HL-60 (cell line): ENCODE measurements at regions not wholly inside any gene's neighbourhood (a gene's known extent, or its start where the extent isn't known, plus 50 kb on each side); places are given as distances from the start of the nearest gene placed in this dataset.

Experiments used
- CTCF ChIP-seq: IDR thresholded peaks from one replicate; pipeline ENCODE4 v1.5.1; 2011; ENCODE audit warnings: low read length, control low read depth, inconsistent platforms; ENCODE audit not compliant: insufficient read depth
- GABPA ChIP-seq: IDR thresholded peaks from 2 replicates; pipeline ENCODE4 v1.6.1; 2012; ENCODE audit warnings: low read depth
- POLR2AphosphoS5 ChIP-seq: IDR thresholded peaks from 2 replicates; pipeline ENCODE4 v1.6.1; 2012; ENCODE audit warnings: low read depth
- REST ChIP-seq: IDR thresholded peaks from 2 replicates; pipeline ENCODE4 v1.6.1; 2012; ENCODE audit warnings: low read depth; ENCODE audit not compliant: insufficient replicate concordance
- SPI1 ChIP-seq: IDR thresholded peaks from 2 replicates; pipeline ENCODE4 v1.6.1; 2012; ENCODE audit warnings: low read depth, mild to moderate bottlenecking, borderline replicate concordance

DNA sequence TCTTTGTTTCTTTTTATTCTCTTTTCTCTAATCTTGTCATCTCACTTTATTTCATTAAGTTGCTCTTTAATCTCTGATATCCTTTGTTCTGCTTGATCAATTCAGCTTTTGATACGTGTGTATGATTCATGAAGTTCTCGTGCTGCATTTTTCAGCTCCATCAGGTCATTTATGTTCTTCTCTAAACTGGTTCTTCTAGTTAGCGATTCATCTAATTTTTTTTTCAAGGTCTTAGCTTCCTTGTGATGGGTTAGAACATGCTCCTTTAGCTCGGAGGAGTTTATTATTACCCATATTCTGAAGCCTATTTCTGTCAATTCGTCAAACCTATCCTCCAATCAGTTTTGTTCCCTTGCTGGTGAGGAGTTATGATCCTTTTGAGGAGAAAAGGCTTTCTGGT lies 1045.0 kb upstream of the ADGRL3 start:
- TF ChIP-seq CTCF: no peak
- no peak for TF ChIP-seq POLR2AphosphoS5
- TF ChIP-seq REST: no peak
- TF ChIP-seq GABPA: no peak
- TF ChIP-seq SPI1: no peak
